H1 (cell line): ENCODE measurements at regions not wholly inside any gene's neighbourhood (a gene's known extent, or its start where the extent isn't known, plus 50 kb on each side); places are given as distances from the start of the nearest gene placed in this dataset.

Experiments
- CTCF ChIA-PET: fragments of 300-600 bp; sonication (Branson Sonifier 250); formaldehyde crosslinking; loops from one replicate; lab custom pipeline; 2021; ENCODE audit not compliant: partially characterized antibody; lab: Charles Lee
- POLR2A ChIA-PET: fragments of 300-600 bp; sonication (Branson Sonifier 250); formaldehyde crosslinking; loops from one replicate; lab custom pipeline; 2021; ENCODE audit warnings: inconsistent platforms; ENCODE audit not compliant: partially characterized antibody; lab: Charles Lee
- DNase-seq, 2 experiments: peaks; one replicate each; pipeline versions ENCODE4 v3.0.0 to v3.0.0-alpha.2; 2010 to 2022; ENCODE audit warnings: low spot score in 2 of 2, low read depth in 1 of 2, mixed read lengths in 1 of 2
- FAIRE-seq: peaks from 2 replicates; lab custom pipeline; 2011; peaks lifted over from hg19 to GRCh38; lab: Jason Lieb, UNC
- H2AFZ ChIP-seq: 2 replicates; pipeline ENCODE4 v1.8.1; 2012; ENCODE audit warnings: low read length, inconsistent platforms
- H2AK5ac ChIP-seq: 2 replicates; pipeline ENCODE4 v1.6.1; 2013; ENCODE audit warnings: low read depth, low read length
- H2BK120ac ChIP-seq: replicated peaks from 2 replicates; pipeline ENCODE3; 2013; ENCODE audit warnings: low read depth, low read length, inconsistent platforms
- H2BK12ac ChIP-seq: 2 replicates; pipeline ENCODE4 v1.6.1; 2013; ENCODE audit warnings: low read depth, low read length
- H2BK15ac ChIP-seq: 2 replicates; pipeline ENCODE4 v1.6.1; 2013; ENCODE audit warnings: low read length
- H2BK20ac ChIP-seq: 2 replicates; pipeline ENCODE4 v1.6.1; 2013; ENCODE audit warnings: low read length
- H2BK5ac ChIP-seq: 2 replicates; pipeline ENCODE4 v1.6.1; 2013; ENCODE audit warnings: low read depth, low read length
- H3K14ac ChIP-seq: 2 replicates; pipeline ENCODE4 v1.6.1; 2013; ENCODE audit warnings: inconsistent platforms; ENCODE audit not compliant: insufficient read length
- H3K18ac ChIP-seq: 2 replicates; pipeline ENCODE4 v1.6.1; 2013; ENCODE audit warnings: low read length; ENCODE audit errors: extremely low read depth
- H3K23ac ChIP-seq: 2 replicates; pipeline ENCODE4 v1.6.1; 2013; ENCODE audit warnings: inconsistent platforms; ENCODE audit not compliant: insufficient read length
- H3K23me2 ChIP-seq: 2 replicates; pipeline ENCODE4 v1.6.1; 2013; ENCODE audit warnings: low read depth, low read length
- H3K27ac ChIP-seq: 2 replicates; pipeline ENCODE4 v1.6.1; 2011; ENCODE audit warnings: low read depth, low read length, inconsistent platforms
- H3K27me3 ChIP-seq, 4 experiments: replicated peaks in 1 of 4; 1 replicate in 1 of 4; 2 replicates in 3 of 4; pipeline versions ENCODE4 v1.6.1 to v1.8.1; 2011 to 2013; ENCODE audit warnings: low read length in 3 of 4, mild to moderate bottlenecking in 3 of 4, inconsistent platforms in 2 of 4, mixed read lengths in 2 of 4, moderate library complexity in 1 of 4; ENCODE audit not compliant: control insufficient read depth in 3 of 4, insufficient read depth in 3 of 4; ENCODE audit errors: extremely low read depth in 1 of 4
- H3K36me3 ChIP-seq, 4 experiments: 2 replicates each; pipeline versions ENCODE4 v1.6.1 to v1.8.1; 2011 to 2013; ENCODE audit warnings: mild to moderate bottlenecking in 4 of 4, low read length in 3 of 4, moderate library complexity in 2 of 4, control low read depth in 1 of 4, inconsistent platforms in 1 of 4; ENCODE audit not compliant: insufficient read depth in 4 of 4, control insufficient read depth in 2 of 4
- H3K4ac ChIP-seq: replicated peaks from 2 replicates; pipeline ENCODE3; 2013; ENCODE audit warnings: low read length, low read depth, mixed read lengths, inconsistent platforms; ENCODE audit not compliant: insufficient read length
- H3K4me1 ChIP-seq, 4 experiments: replicated peaks in 1 of 4; 1 replicate in 1 of 4; 2 replicates in 3 of 4; pipeline versions ENCODE4 v1.6.1 to v1.8.1; 2011 to 2013; ENCODE audit warnings: low read length in 3 of 4, inconsistent platforms in 2 of 4, mixed read lengths in 1 of 4; ENCODE audit not compliant: insufficient read depth in 4 of 4, control insufficient read depth in 3 of 4
- H3K4me2 ChIP-seq, 2 experiments: 2 replicates each; pipeline versions ENCODE4 v1.6.1 to v1.8.1; 2011 to 2013; ENCODE audit warnings: low read depth in 2 of 2, low read length in 2 of 2, control low read depth in 1 of 2, inconsistent platforms in 1 of 2, mild to moderate bottlenecking in 1 of 2; ENCODE audit not compliant: insufficient read depth in 1 of 2
- H3K4me3 ChIP-seq, 4 experiments: fragments of 200-600, 300-600 bp in 1 of 4; sonication (generic), shearing (Covaris generic), sonication (Bioruptor Twin) in 1 of 4; 2 replicates each; pipeline versions ENCODE4 v1.5.1 to v1.8.1; 2011 to 2016; ENCODE audit warnings: low read length in 4 of 4, low read depth in 3 of 4, control low read depth in 2 of 4, inconsistent platforms in 2 of 4, mild to moderate bottlenecking in 2 of 4, mixed read lengths in 1 of 4, moderate library complexity in 1 of 4; ENCODE audit not compliant: insufficient read depth in 2 of 4; ENCODE audit errors: extremely low read depth in 1 of 4
- H3K56ac ChIP-seq: replicated peaks from 2 replicates; pipeline ENCODE3; 2013; ENCODE audit warnings: low read depth, mild to moderate bottlenecking, mixed read lengths, low read length, inconsistent platforms; ENCODE audit not compliant: insufficient read length
- H3K79me1 ChIP-seq: 2 replicates; pipeline ENCODE4 v1.6.1; 2013; ENCODE audit warnings: low read depth, low read length, control low read depth
- H3K79me2 ChIP-seq, 2 experiments: 2 replicates each; pipeline versions ENCODE4 v1.6.1 to v1.8.1; 2012 to 2013; ENCODE audit warnings: low read length in 2 of 2, mild to moderate bottlenecking in 2 of 2, inconsistent platforms in 1 of 2; ENCODE audit not compliant: insufficient read depth in 2 of 2, control insufficient read depth in 1 of 2
- H3K9ac ChIP-seq, 4 experiments: replicated peaks in 1 of 4; 1 replicate in 1 of 4; 2 replicates in 3 of 4; pipeline versions ENCODE4 v1.6.1 to v1.8.1; 2011 to 2013; ENCODE audit warnings: low read depth in 3 of 4, low read length in 3 of 4, control low read depth in 2 of 4, mild to moderate bottlenecking in 2 of 4, moderate library complexity in 2 of 4, inconsistent platforms in 1 of 4; ENCODE audit errors: extremely low read depth in 1 of 4
- H3K9me3 ChIP-seq, 2 experiments: 2 replicates each; pipeline versions ENCODE4 v1.6.1 to v1.8.1; 2012 to 2013; ENCODE audit warnings: mild to moderate bottlenecking in 2 of 2, moderate library complexity in 2 of 2, control low read depth in 1 of 2, inconsistent platforms in 1 of 2, low read depth in 1 of 2, low read length in 1 of 2, mixed read lengths in 1 of 2; ENCODE audit not compliant: insufficient read depth in 2 of 2
- H4K20me1 ChIP-seq, 2 experiments: replicated peaks in 1 of 2; 2 replicates each; pipeline versions ENCODE3 to v1.8.1; 2011 to 2013; ENCODE audit warnings: inconsistent platforms in 2 of 2, low read length in 2 of 2, mild to moderate bottlenecking in 1 of 2; ENCODE audit not compliant: insufficient read depth in 2 of 2, control insufficient read depth in 1 of 2
- H4K5ac ChIP-seq: 2 replicates; pipeline ENCODE4 v1.6.1; 2013; ENCODE audit warnings: low read length, low read depth, mixed read lengths, inconsistent platforms; ENCODE audit not compliant: insufficient read length
- H4K8ac ChIP-seq: 2 replicates; pipeline ENCODE4 v1.8.0; 2013; ENCODE audit warnings: mild to moderate bottlenecking, moderate library complexity, low read length, inconsistent platforms; ENCODE audit not compliant: insufficient read depth; ENCODE audit errors: extremely low read depth
- H4K91ac ChIP-seq: replicated peaks from 2 replicates; pipeline ENCODE3; 2013; ENCODE audit warnings: low read length, mixed read lengths, inconsistent platforms; ENCODE audit not compliant: insufficient read length
- BACH1 ChIP-seq: IDR thresholded peaks from 2 replicates; pipeline ENCODE4 v1.6.1; 2012; ENCODE audit warnings: low read length, improper control_type of control experiment
- CTBP2 ChIP-seq: IDR thresholded peaks from 2 replicates; pipeline ENCODE4 v1.7.0; 2011; ENCODE audit warnings: borderline replicate concordance, mild to moderate bottlenecking, moderate library complexity, mixed read lengths, low read length; ENCODE audit not compliant: insufficient read depth, insufficient read length
- WGBS, 2 experiments: shearing (Covaris generic) in 1 of 2; methylation state at CpG; one replicate each; pipeline versions ENCODE4 v1.1.6 to v1.1.7; 2013 to 2015; ENCODE audit warnings: low lambda C conversion rate in 2 of 2, mixed read lengths in 2 of 2, inconsistent platforms in 1 of 2, low coverage in 1 of 2, missing lambda C conversion rate in 1 of 2; ENCODE audit not compliant: insufficient replicate concordance in 2 of 2, insufficient coverage in 1 of 2, insufficient read length in 1 of 2; ENCODE audit errors: extremely low coverage in 1 of 2, missing lambda C conversion rate in 1 of 2; 5-methylcytosine and 5-hydroxymethylcytosine counted together

DNA sequence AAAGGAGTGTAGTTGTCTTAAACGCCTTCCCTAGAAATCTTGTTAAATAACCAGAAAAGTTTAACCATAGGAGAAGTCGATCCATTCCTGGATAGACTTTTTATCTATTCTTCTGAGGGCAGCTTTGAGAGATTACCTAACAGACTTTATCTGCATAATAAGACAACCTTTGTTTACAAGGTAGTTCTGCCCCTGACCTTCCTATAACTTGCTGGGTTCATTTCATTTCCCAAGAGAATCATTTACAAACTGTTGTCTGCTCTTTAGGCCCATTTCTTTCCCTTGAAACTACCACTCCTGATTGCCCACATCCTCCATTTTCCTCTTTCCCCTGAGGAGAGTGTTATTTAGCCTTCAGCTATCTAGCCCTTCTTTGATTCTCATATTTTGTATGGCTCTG is 65.9 kb upstream of the VPS13A start:
- TF ChIP-seq CTBP2: no peak
- no peak for TF ChIP-seq BACH1
- no peak overlapping the region for H3K4ac ChIP-seq
- H3K79me1 ChIP-seq: no peaks in the 10 kb centered on the region
- ChIA-PET POLR2A (interaction anchor here (1.4 kb wide), 1 partner anchor 18 kb away, joined by 3 read pairs; no protein-coding TSS in a partner anchor), CTCF (interaction anchor here (0.9 to 1.8 kb wide), 2 partner anchors 13 to 323 kb away, joined by 3 read pairs; no protein-coding TSS in a partner anchor)
- no peak overlapping the region for H2BK20ac ChIP-seq
- H4K8ac ChIP-seq: no peak overlapping the region
- H3K14ac ChIP-seq: no peak overlapping the region
- no peak overlapping the region for H3K9ac ChIP-seq
- no peak overlapping the region for H3K27ac ChIP-seq
- H3K56ac ChIP-seq: no peak overlapping the region
- H3K79me2 ChIP-seq: no peaks in the 10 kb centered on the region
- DNase-seq: no peak
- H4K20me1 ChIP-seq: no peaks in the 10 kb centered on the region
- H2BK12ac ChIP-seq: no peak overlapping the region
- no peak overlapping the region for H4K91ac ChIP-seq
- H2BK120ac ChIP-seq: no peak overlapping the region
- peaks cover 0 to 4% of the 10 kb centered on the region in 2 experiments; a peak in 2 of 4 replicates for H3K9me3 ChIP-seq
- no peak for FAIRE-seq
- H3K23me2 ChIP-seq: no peaks in the 10 kb centered on the region
- H3K36me3 ChIP-seq: no peaks in the 10 kb centered on the region; a peak in 1 of 8 replicates
- no peaks in the 10 kb centered on the region for H3K27me3 ChIP-seq
- 97% methylated on average over 2 of the region's 2 CpGs; no CpG with 5 or more reads in 1 of the 2 experiments for WGBS, 2 experiments
- H3K4me2 ChIP-seq: no peak overlapping the region
- H4K5ac ChIP-seq: no peak overlapping the region
- no peaks in the 10 kb centered on the region for H3K4me1 ChIP-seq
- H3K4me3 ChIP-seq: no peak overlapping the region
- H2BK5ac ChIP-seq: no peak overlapping the region
- H2BK15ac ChIP-seq: no peak overlapping the region
- no peak overlapping the region for H2AFZ ChIP-seq
- H3K18ac ChIP-seq: no peak overlapping the region
- H3K23ac ChIP-seq: no peak overlapping the region
- no peak overlapping the region for H2AK5ac ChIP-seq
